A549 (cell line): ENCODE measurements at regions not wholly inside any gene's neighbourhood (a gene's known extent, or its start where the extent isn't known, plus 50 kb on each side); places are given as distances from the start of the nearest gene placed in this dataset.

Experiments
- MAZ ChIP-seq: fragments of 150-350 bp; IDR thresholded peaks from 2 replicates; pipeline ENCODE4 v1.6.1; 2014; ENCODE audit warnings: antibody characterized with exemption, low read depth, low read length, borderline replicate concordance
- POLR2A ChIP-seq: IDR thresholded peaks from 2 replicates; pipeline ENCODE4 v1.6.1; 2012; ENCODE audit warnings: mild to moderate bottlenecking, low read length
- TF ChIP-seq, protein P1 (sequence below): fragments of >200 bp; sonication (Bioruptor Twin); formaldehyde crosslinking; IDR thresholded peaks from 3 replicates; pipeline ENCODE4 v1.5.1; 2016
- TF ChIP-seq, protein P2 (sequence below): fragments of 450-650 bp; IDR thresholded peaks from 2 replicates; pipeline ENCODE4 v1.6.1; 2014; ENCODE audit warnings: antibody characterized with exemption

GRCh38 chr17:31596382-31597323 lies 205.2 kb downstream of the RAB11FIP4 start:
- TF ChIP-seq POLR2A, result 0 out of 2 replicates have a peak, but pooled peaks have one; percentile 11
- TF ChIP-seq, protein P1, sequence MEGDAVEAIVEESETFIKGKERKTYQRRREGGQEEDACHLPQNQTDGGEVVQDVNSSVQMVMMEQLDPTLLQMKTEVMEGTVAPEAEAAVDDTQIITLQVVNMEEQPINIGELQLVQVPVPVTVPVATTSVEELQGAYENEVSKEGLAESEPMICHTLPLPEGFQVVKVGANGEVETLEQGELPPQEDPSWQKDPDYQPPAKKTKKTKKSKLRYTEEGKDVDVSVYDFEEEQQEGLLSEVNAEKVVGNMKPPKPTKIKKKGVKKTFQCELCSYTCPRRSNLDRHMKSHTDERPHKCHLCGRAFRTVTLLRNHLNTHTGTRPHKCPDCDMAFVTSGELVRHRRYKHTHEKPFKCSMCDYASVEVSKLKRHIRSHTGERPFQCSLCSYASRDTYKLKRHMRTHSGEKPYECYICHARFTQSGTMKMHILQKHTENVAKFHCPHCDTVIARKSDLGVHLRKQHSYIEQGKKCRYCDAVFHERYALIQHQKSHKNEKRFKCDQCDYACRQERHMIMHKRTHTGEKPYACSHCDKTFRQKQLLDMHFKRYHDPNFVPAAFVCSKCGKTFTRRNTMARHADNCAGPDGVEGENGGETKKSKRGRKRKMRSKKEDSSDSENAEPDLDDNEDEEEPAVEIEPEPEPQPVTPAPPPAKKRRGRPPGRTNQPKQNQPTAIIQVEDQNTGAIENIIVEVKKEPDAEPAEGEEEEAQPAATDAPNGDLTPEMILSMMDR, result no peak
- TF ChIP-seq, protein P2, sequence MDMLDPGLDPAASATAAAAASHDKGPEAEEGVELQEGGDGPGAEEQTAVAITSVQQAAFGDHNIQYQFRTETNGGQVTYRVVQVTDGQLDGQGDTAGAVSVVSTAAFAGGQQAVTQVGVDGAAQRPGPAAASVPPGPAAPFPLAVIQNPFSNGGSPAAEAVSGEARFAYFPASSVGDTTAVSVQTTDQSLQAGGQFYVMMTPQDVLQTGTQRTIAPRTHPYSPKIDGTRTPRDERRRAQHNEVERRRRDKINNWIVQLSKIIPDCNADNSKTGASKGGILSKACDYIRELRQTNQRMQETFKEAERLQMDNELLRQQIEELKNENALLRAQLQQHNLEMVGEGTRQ, result no peak
- TF ChIP-seq MAZ, result no peak
